Body of pancreas (tissue), 4 donors: ENCODE measurements at regions not wholly inside any gene's neighbourhood (a gene's known extent, or its start where the extent isn't known, plus 50 kb on each side); places are given as distances from the start of the nearest gene placed in this dataset.

Experiments used
- ATAC-seq: fragments of 150-250 bp; one replicate; pipeline ENCODE4 v1.9.1; 2016
- DNase-seq, 4 donors: peaks; one replicate each; pipeline ENCODE4 v3.0.0-alpha.2; 2019
- H3K27ac ChIP-seq, 4 donors: fragments of 200-600 bp; sonication (generic); 1 replicate in 3 of 4; 2 replicates in 1 of 4; pipeline versions ENCODE4 v1.5.1 to v1.6.1; 2016 to 2019; ENCODE audit warnings: mild to moderate bottlenecking in 1 of 4, mixed read lengths in 1 of 4, moderate library complexity in 1 of 4
- H3K27me3 ChIP-seq, 2 donors: fragments of 200-600 bp; sonication (generic); one replicate each; pipeline ENCODE4 v1.6.0; 2016; ENCODE audit warnings: mild to moderate bottlenecking in 1 of 2
- H3K36me3 ChIP-seq, 2 donors: fragments of 200-600 bp; sonication (generic); replicated peaks in 1 of 2; 2 replicates each; pipeline ENCODE4 v1.5.1; 2016; ENCODE audit warnings: low read depth in 2 of 2; ENCODE audit not compliant: insufficient read depth in 1 of 2
- H3K4me1 ChIP-seq: fragments of 200-600 bp; sonication (generic); one replicate; pipeline ENCODE4 v1.6.0; 2016
- H3K4me3 ChIP-seq, 2 donors: fragments of 200-600 bp; sonication (generic); 1 replicate in 1 of 2; 2 replicates in 1 of 2; pipeline ENCODE4 v1.5.1; 2016 to 2019
- H3K9me3 ChIP-seq, 3 donors: fragments of 200-600 bp; sonication (generic); 1 replicate in 2 of 3; 2 replicates in 1 of 3; pipeline ENCODE4 v1.5.1; 2016
- CTCF ChIP-seq, 7 experiments: fragments of 450-650 bp in 4 of 7; fragments of 200-600 bp in 3 of 7; sonication (generic) in 3 of 7; IDR thresholded peaks; one replicate each; pipeline ENCODE4 v1.5.1; 2016 to 2019; ENCODE audit warnings: antibody characterized with exemption in 7 of 7
- POLR2A ChIP-seq, 3 donors: fragments of 450-650 bp; IDR thresholded peaks; one replicate each; pipeline ENCODE4 v1.6.1; 2016; ENCODE audit warnings: antibody characterized with exemption in 3 of 3, mild to moderate bottlenecking in 2 of 3
- WGBS, 2 donors: methylation state at CpG; one replicate each; pipeline ENCODE4 v1.1.5; 2017; 5-methylcytosine and 5-hydroxymethylcytosine counted together
- intact Hi-C: fragments of 100-400 bp; cut with DNase I; formaldehyde crosslinking; loops from one replicate; pipeline ENCODE4 v1.15.1; 2023

- intact Hi-C loops: no loop called here
- Histone ChIP-seq H3K4me3 (no peak overlapping the region), H3K27ac (no peak overlapping the region), H3K4me1 (no peaks in the 10 kb centered on the region), H3K27me3 (no peaks in the 10 kb centered on the region), H3K9me3 (no peaks in the 10 kb centered on the region), H3K36me3 (no peaks in the 10 kb centered on the region)
- TF ChIP-seq CTCF (IDR thresholded peaks at IDR 0.05): no peak
- no peak for TF ChIP-seq POLR2A (IDR thresholded peaks at IDR 0.05)
- DNase-seq (no peak), ATAC-seq (no peak)
These were observed 65.5 kb downstream of the BBS10 start for GRCh38 chr12:76282744-76283143.

DNA sequence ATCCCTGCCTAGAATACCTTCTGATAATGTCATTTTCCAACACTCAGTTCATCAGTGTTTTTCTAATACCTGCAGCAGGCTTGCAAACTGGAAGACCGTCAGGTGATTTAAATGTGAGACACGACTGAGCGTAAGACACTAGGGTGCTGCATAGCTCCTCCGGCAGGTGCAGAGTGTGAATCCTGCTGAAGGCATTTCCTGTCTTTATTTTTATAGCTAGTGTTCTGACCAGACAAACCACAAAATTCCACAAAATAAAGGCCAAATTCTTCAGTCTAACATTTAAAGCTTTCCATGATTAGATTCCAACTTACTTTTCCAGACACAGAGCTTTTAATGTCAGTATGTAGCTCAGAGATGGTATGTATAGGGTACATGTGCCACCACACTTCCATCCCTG lies 70.7 kb downstream of the BBS10 start:
- H3K36me3 ChIP-seq: no peaks in the 10 kb centered on the region
- no peak overlapping the region for H3K27ac ChIP-seq
- intact Hi-C loops: no loop called here
- H3K27me3 ChIP-seq: no peaks in the 10 kb centered on the region
- ATAC-seq: no peak
- TF ChIP-seq POLR2A (IDR thresholded peaks at IDR 0.05) (no peak), CTCF (IDR thresholded peaks at IDR 0.05) (no peak)
- 70 to 71% methylated on average over 4 of the region's 4 CpGs for WGBS, 2 donors
- DNase-seq: peak in 1 of 4 donors; percentile 8
- H3K4me3 ChIP-seq: no peak overlapping the region
- no peaks in the 10 kb centered on the region for H3K9me3 ChIP-seq
- no peaks in the 10 kb centered on the region for H3K4me1 ChIP-seq

- Histone ChIP-seq H3K27me3 (no peaks in the 10 kb centered on the region), H3K27ac (no peak overlapping the region), H3K4me1 (no peaks in the 10 kb centered on the region), H3K4me3 (no peak overlapping the region), H3K9me3 (no peaks in the 10 kb centered on the region), H3K36me3 (no peaks in the 10 kb centered on the region)
- TF ChIP-seq CTCF (IDR thresholded peaks at IDR 0.05): no peak
- no peak for TF ChIP-seq POLR2A (IDR thresholded peaks at IDR 0.05)
- DNase-seq (peak in 1 of 4 donors; percentile 12), ATAC-seq (peak; percentile 40)
- 63 to 64% methylated on average over 4 of the region's 4 CpGs for WGBS, 2 donors
- intact Hi-C loops: no loop called here
These were observed 71.6 kb downstream of the BBS10 start for GRCh38 chr12:76276499-76277151.

- intact Hi-C loops: no loop called here
- ATAC-seq (no peak), DNase-seq (no peak)
- no peaks in the 10 kb centered on the region for H3K9me3 ChIP-seq
- H3K4me1 ChIP-seq: no peaks in the 10 kb centered on the region
- H3K4me3 ChIP-seq: no peak overlapping the region
- no peaks in the 10 kb centered on the region for H3K36me3 ChIP-seq
- WGBS, 2 donors: 67 to 80% methylated on average over 5 of the region's 5 CpGs
- H3K27me3 ChIP-seq: no peaks in the 10 kb centered on the region
- H3K27ac ChIP-seq: no peak overlapping the region
- no peak for TF ChIP-seq POLR2A (IDR thresholded peaks at IDR 0.05)
- TF ChIP-seq CTCF (IDR thresholded peaks at IDR 0.05): no peak
These were observed 72.6 kb downstream of the BBS10 start for GRCh38 chr12:76275511-76276093.
